Tibial nerve (tissue), 4 donors: ENCODE measurements at regions not wholly inside any gene's neighbourhood (a gene's known extent, or its start where the extent isn't known, plus 50 kb on each side); places are given as distances from the start of the nearest gene placed in this dataset.

Experiments
- CTCF ChIP-seq, 5 experiments: fragments of 200-600 bp in 3 of 5; fragments of 450-650 bp in 2 of 5; sonication (generic) in 3 of 5; IDR thresholded peaks; one replicate each; pipeline ENCODE4 v1.5.1; 2016 to 2019; ENCODE audit warnings: antibody characterized with exemption in 5 of 5, mild to moderate bottlenecking in 3 of 5, moderate library complexity in 2 of 5
- EP300 ChIP-seq, 2 donors: sonication (generic); formaldehyde crosslinking; IDR thresholded peaks; one replicate each; pipeline ENCODE4 v1.6.1; 2017; ENCODE audit warnings: antibody characterized with exemption in 2 of 2, mild to moderate bottlenecking in 1 of 2
- POLR2A ChIP-seq, 2 donors: fragments of 450-650 bp; IDR thresholded peaks; one replicate each; pipeline ENCODE4 v1.6.1; 2017; ENCODE audit warnings: antibody characterized with exemption in 2 of 2, mild to moderate bottlenecking in 2 of 2, moderate library complexity in 2 of 2

- TF ChIP-seq CTCF (IDR thresholded peaks at IDR 0.05) = no peak
- TF ChIP-seq POLR2A (IDR thresholded peaks at IDR 0.05) = no peak
- TF ChIP-seq EP300 (IDR thresholded peaks at IDR 0.05) = no peak
These were observed 179.7 kb downstream of the SPRY2 start for GRCh38 chr13:80161219-80161618.
